HL-60 (cell line): ENCODE measurements at regions not wholly inside any gene's neighbourhood (a gene's known extent, or its start where the extent isn't known, plus 50 kb on each side); places are given as distances from the start of the nearest gene placed in this dataset.
"Not testable (repeated sequence)": the region's sequence is repeated elsewhere in the genome, so short reads cannot be mapped to it uniquely, and the experiment has no call there.

Source experiments
- CTCF ChIP-seq: IDR thresholded peaks from one replicate; pipeline ENCODE4 v1.5.1; 2011; ENCODE audit warnings: low read length, control low read depth, inconsistent platforms; ENCODE audit not compliant: insufficient read depth
- POLR2AphosphoS5 ChIP-seq: IDR thresholded peaks from 2 replicates; pipeline ENCODE4 v1.6.1; 2012; ENCODE audit warnings: low read depth

GRCh38 chr11:96882622-96883021 is 492.8 kb downstream of the JRKL start:
- TF ChIP-seq CTCF, POLR2AphosphoS5: not testable (repeated sequence)
